ENCODE measurements at regions not wholly inside any gene's neighbourhood (a gene's known extent, or its start where the extent isn't known, plus 50 kb on each side); places are given as distances from the start of the nearest gene placed in this dataset.

- TF ChIP-seq, protein P1, sequence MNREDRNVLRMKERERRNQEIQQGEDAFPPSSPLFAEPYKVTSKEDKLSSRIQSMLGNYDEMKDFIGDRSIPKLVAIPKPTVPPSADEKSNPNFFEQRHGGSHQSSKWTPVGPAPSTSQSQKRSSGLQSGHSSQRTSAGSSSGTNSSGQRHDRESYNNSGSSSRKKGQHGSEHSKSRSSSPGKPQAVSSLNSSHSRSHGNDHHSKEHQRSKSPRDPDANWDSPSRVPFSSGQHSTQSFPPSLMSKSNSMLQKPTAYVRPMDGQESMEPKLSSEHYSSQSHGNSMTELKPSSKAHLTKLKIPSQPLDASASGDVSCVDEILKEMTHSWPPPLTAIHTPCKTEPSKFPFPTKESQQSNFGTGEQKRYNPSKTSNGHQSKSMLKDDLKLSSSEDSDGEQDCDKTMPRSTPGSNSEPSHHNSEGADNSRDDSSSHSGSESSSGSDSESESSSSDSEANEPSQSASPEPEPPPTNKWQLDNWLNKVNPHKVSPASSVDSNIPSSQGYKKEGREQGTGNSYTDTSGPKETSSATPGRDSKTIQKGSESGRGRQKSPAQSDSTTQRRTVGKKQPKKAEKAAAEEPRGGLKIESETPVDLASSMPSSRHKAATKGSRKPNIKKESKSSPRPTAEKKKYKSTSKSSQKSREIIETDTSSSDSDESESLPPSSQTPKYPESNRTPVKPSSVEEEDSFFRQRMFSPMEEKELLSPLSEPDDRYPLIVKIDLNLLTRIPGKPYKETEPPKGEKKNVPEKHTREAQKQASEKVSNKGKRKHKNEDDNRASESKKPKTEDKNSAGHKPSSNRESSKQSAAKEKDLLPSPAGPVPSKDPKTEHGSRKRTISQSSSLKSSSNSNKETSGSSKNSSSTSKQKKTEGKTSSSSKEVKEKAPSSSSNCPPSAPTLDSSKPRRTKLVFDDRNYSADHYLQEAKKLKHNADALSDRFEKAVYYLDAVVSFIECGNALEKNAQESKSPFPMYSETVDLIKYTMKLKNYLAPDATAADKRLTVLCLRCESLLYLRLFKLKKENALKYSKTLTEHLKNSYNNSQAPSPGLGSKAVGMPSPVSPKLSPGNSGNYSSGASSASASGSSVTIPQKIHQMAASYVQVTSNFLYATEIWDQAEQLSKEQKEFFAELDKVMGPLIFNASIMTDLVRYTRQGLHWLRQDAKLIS (CRISPR knock-in tag; IDR thresholded peaks at IDR 0.05; ENCODE audit: borderline replicate concordance): no peak
- no peak for TF ChIP-seq FOXP1 (CRISPR knock-in tag; IDR thresholded peaks at IDR 0.05; ENCODE audit: borderline replicate concordance)
These were observed 221.5 kb downstream of the VEGFC start (continued) for GRCh38 chr4:176571206-176571605.

GRCh38 chr4:176575141-176575730 is 217.5 kb downstream of the VEGFC start:
- ChIA-PET POLR2A (no interaction called here), CTCF (interaction anchor here (0.7 kb wide), 1 partner anchor 32 kb away, joined by 3 read pairs; no protein-coding TSS in a partner anchor)
- no peaks in the 10 kb centered on the region for H3K9me3 Mint-ChIP-seq
- H3K36me3 Mint-ChIP-seq: no peaks in the 10 kb centered on the region
- TF ChIP-seq ELF4 (CRISPR knock-in tag; IDR thresholded peaks at IDR 0.05; ENCODE audit: low read depth) (no peak), TEAD1 (CRISPR knock-in tag; IDR thresholded peaks at IDR 0.05) (no peak), FOXP1 (CRISPR knock-in tag; IDR thresholded peaks at IDR 0.05; ENCODE audit: borderline replicate concordance) (no peak), ATF2 (CRISPR knock-in tag; IDR thresholded peaks at IDR 0.05; ENCODE audit: borderline replicate concordance, low read depth) (no peak)
- TF ChIP-seq, protein P2, sequence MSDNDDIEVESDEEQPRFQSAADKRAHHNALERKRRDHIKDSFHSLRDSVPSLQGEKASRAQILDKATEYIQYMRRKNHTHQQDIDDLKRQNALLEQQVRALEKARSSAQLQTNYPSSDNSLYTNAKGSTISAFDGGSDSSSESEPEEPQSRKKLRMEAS (CRISPR knock-in tag; IDR thresholded peaks at IDR 0.05): no peak
- TF ChIP-seq, protein P3, sequence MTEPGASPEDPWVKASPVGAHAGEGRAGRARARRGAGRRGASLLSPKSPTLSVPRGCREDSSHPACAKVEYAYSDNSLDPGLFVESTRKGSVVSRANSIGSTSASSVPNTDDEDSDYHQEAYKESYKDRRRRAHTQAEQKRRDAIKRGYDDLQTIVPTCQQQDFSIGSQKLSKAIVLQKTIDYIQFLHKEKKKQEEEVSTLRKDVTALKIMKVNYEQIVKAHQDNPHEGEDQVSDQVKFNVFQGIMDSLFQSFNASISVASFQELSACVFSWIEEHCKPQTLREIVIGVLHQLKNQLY (CRISPR knock-in tag; IDR thresholded peaks at IDR 0.05): no peak
- no peak for DNase-seq (ENCODE audit: low spot score)
- ATAC-seq: no peak
- H3K27me3 Mint-ChIP-seq (ENCODE audit: low read depth): no peaks in the 10 kb centered on the region
- no peak overlapping the region for H3K4me3 Mint-ChIP-seq
- no peak overlapping the region for H3K27ac Mint-ChIP-seq
- H3K4me1 Mint-ChIP-seq: no peaks in the 10 kb centered on the region

DNA sequence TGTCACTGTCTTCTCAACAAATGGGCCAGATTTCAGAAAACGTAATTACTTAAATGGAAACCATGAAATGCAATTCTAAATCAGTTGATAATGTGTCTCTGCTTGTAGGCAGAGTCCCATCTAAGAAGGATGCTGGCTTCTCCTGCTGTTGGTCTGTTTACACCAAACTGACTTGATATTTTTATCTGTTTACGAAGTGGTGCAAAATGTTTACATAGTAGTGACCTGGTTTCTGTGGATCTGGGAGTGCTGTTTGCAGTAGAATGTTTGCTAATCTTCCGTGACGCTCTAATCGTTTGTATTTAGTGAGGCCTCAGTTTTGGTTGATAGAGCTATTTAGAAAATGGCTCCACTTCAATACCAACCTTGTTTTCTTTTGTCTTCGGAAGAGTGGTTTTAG is 213.5 kb downstream of the VEGFC start:
- ATAC-seq: no peak
- CTCF ChIA-PET: interaction anchor here (1.0 kb wide), 1 partner anchor 10 kb away, joined by 3 read pairs; no protein-coding TSS in a partner anchor
- H3K9me3 Mint-ChIP-seq: no peaks in the 10 kb centered on the region

More for the DNA sequence above, 213.5 kb downstream of the VEGFC start:
- no peaks in the 10 kb centered on the region for H3K4me1 Mint-ChIP-seq
- no peak overlapping the region for H3K4me3 Mint-ChIP-seq
- POLR2A ChIA-PET: no interaction called here
- H3K27me3 Mint-ChIP-seq (ENCODE audit: low read depth): no peaks in the 10 kb centered on the region
- no peaks in the 10 kb centered on the region for H3K36me3 Mint-ChIP-seq
- DNase-seq (ENCODE audit: low spot score): no peak
- no peak overlapping the region for H3K27ac Mint-ChIP-seq
- TF ChIP-seq ZNF219 (CRISPR knock-in tag; IDR thresholded peaks at IDR 0.05; ENCODE audit: borderline replicate concordance) (no peak), ZNF671 (CRISPR knock-in tag; IDR thresholded peaks at IDR 0.05) (no peak), HMGA2 (CRISPR knock-in tag; IDR thresholded peaks at IDR 0.05) (no peak), MXD4 (CRISPR knock-in tag; IDR thresholded peaks at IDR 0.05; ENCODE audit: borderline replicate concordance) (no peak), FOXJ3 (CRISPR knock-in tag; IDR thresholded peaks at IDR 0.05; ENCODE audit: borderline replicate concordance) (no peak), PRRX2 (CRISPR knock-in tag; IDR thresholded peaks at IDR 0.05) (no peak), FOXP1 (CRISPR knock-in tag; IDR thresholded peaks at IDR 0.05; ENCODE audit: borderline replicate concordance) (no peak)
- TF ChIP-seq, protein P4, sequence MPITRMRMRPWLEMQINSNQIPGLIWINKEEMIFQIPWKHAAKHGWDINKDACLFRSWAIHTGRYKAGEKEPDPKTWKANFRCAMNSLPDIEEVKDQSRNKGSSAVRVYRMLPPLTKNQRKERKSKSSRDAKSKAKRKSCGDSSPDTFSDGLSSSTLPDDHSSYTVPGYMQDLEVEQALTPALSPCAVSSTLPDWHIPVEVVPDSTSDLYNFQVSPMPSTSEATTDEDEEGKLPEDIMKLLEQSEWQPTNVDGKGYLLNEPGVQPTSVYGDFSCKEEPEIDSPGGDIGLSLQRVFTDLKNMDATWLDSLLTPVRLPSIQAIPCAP (CRISPR knock-in tag; IDR thresholded peaks at IDR 0.05): no peak
- TF ChIP-seq, protein P5, sequence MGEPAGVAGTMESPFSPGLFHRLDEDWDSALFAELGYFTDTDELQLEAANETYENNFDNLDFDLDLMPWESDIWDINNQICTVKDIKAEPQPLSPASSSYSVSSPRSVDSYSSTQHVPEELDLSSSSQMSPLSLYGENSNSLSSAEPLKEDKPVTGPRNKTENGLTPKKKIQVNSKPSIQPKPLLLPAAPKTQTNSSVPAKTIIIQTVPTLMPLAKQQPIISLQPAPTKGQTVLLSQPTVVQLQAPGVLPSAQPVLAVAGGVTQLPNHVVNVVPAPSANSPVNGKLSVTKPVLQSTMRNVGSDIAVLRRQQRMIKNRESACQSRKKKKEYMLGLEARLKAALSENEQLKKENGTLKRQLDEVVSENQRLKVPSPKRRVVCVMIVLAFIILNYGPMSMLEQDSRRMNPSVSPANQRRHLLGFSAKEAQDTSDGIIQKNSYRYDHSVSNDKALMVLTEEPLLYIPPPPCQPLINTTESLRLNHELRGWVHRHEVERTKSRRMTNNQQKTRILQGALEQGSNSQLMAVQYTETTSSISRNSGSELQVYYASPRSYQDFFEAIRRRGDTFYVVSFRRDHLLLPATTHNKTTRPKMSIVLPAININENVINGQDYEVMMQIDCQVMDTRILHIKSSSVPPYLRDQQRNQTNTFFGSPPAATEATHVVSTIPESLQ (CRISPR knock-in tag; IDR thresholded peaks at IDR 0.05): no peak
- TF ChIP-seq, protein P6, sequence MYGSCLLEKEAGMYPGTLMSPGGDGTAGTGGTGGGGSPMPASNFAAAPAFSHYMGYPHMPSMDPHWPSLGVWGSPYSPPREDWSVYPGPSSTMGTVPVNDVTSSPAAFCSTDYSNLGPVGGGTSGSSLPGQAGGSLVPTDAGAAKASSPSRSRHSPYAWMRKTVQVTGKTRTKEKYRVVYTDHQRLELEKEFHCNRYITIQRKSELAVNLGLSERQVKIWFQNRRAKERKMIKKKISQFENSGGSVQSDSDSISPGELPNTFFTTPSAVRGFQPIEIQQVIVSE (CRISPR knock-in tag; IDR thresholded peaks at IDR 0.05; ENCODE audit: borderline replicate concordance): no peak
- TF ChIP-seq, protein P7, sequence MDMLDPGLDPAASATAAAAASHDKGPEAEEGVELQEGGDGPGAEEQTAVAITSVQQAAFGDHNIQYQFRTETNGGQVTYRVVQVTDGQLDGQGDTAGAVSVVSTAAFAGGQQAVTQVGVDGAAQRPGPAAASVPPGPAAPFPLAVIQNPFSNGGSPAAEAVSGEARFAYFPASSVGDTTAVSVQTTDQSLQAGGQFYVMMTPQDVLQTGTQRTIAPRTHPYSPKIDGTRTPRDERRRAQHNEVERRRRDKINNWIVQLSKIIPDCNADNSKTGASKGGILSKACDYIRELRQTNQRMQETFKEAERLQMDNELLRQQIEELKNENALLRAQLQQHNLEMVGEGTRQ (CRISPR knock-in tag; IDR thresholded peaks at IDR 0.05): no peak
